DND-41 (cell line): ENCODE measurements at regions not wholly inside any gene's neighbourhood (a gene's known extent, or its start where the extent isn't known, plus 50 kb on each side); places are given as distances from the start of the nearest gene placed in this dataset.

Experiments used
- EZH2 ChIP-seq: IDR thresholded peaks from 3 replicates; pipeline ENCODE4 v1.6.1; 2012; ENCODE audit warnings: borderline replicate concordance, low read depth, mild to moderate bottlenecking, moderate library complexity, low read length, inconsistent platforms; ENCODE audit not compliant: severe bottlenecking
- TF ChIP-seq, protein P1 (sequence below): IDR thresholded peaks from 2 replicates; pipeline ENCODE4 v1.5.1; 2012; ENCODE audit warnings: borderline replicate concordance, low read length, moderate library complexity, mild to moderate bottlenecking; ENCODE audit not compliant: poor library complexity, severe bottlenecking; ENCODE audit errors: extremely low read depth

GRCh38 chr2:188196343-188197008, 95.2 kb upstream of the GULP1 start:
- TF ChIP-seq, protein P1, sequence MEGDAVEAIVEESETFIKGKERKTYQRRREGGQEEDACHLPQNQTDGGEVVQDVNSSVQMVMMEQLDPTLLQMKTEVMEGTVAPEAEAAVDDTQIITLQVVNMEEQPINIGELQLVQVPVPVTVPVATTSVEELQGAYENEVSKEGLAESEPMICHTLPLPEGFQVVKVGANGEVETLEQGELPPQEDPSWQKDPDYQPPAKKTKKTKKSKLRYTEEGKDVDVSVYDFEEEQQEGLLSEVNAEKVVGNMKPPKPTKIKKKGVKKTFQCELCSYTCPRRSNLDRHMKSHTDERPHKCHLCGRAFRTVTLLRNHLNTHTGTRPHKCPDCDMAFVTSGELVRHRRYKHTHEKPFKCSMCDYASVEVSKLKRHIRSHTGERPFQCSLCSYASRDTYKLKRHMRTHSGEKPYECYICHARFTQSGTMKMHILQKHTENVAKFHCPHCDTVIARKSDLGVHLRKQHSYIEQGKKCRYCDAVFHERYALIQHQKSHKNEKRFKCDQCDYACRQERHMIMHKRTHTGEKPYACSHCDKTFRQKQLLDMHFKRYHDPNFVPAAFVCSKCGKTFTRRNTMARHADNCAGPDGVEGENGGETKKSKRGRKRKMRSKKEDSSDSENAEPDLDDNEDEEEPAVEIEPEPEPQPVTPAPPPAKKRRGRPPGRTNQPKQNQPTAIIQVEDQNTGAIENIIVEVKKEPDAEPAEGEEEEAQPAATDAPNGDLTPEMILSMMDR = no peak
- no peak for TF ChIP-seq EZH2
